Mammary epithelial cell (primary cell): ENCODE measurements at regions not wholly inside any gene's neighbourhood (a gene's known extent, or its start where the extent isn't known, plus 50 kb on each side); places are given as distances from the start of the nearest gene placed in this dataset.

ENCODE experiments used
- CTCF ChIP-seq, 2 donors: IDR thresholded peaks in 1 of 2; conservative IDR thresholded peaks in 1 of 2; 2 replicates each; pipeline ENCODE4 v1.5.1; 2011 to 2012; ENCODE audit warnings: inconsistent platforms in 2 of 2, low read length in 2 of 2, mild to moderate bottlenecking in 2 of 2, control low read depth in 1 of 2, low read depth in 1 of 2; ENCODE audit not compliant: insufficient read depth in 1 of 2; ENCODE audit errors: extremely low read depth in 1 of 2
- EZH2 ChIP-seq: IDR thresholded peaks from 2 replicates; pipeline ENCODE4 v1.6.1; 2012; ENCODE audit warnings: low read length, inconsistent platforms, borderline replicate concordance

- TF ChIP-seq CTCF (conservative IDR thresholded peaks at IDR 0.05 in 1 of 2, IDR thresholded peaks at IDR 0.05 in 1 of 2; ENCODE audit: extremely low read depth in 1 of 2, insufficient read depth in 1 of 2, low read depth in 1 of 2, low read length in 2 of 2): no peak
- TF ChIP-seq EZH2: no peak
Measured at GRCh38 chr7:50189371-50189770, 96.3 kb upstream of the ZPBP start.
